MM.1S (cell line): ENCODE measurements at regions not wholly inside any gene's neighbourhood (a gene's known extent, or its start where the extent isn't known, plus 50 kb on each side); places are given as distances from the start of the nearest gene placed in this dataset.

Experiments
- EZH2 ChIP-seq: fragments of 300-600 bp; sonication (generic); optimal IDR thresholded peaks from 2 replicates; pipeline ENCODE3; 2017; ENCODE audit warnings: low read depth, mild to moderate bottlenecking, antibody characterized with exemption, low read length, mixed read lengths
- EZH2phosphoT487 ChIP-seq: fragments of 300-600 bp; sonication (generic); IDR thresholded peaks from 2 replicates; pipeline ENCODE4 v1.6.1; 2018; ENCODE audit warnings: antibody characterized with exemption, low read length
- TF ChIP-seq, protein P1 (sequence below): fragments of 300-600 bp; sonication (generic); IDR thresholded peaks from 2 replicates; pipeline ENCODE4 v1.5.1; 2016; ENCODE audit warnings: antibody characterized with exemption, low read length, mixed read lengths

DNA sequence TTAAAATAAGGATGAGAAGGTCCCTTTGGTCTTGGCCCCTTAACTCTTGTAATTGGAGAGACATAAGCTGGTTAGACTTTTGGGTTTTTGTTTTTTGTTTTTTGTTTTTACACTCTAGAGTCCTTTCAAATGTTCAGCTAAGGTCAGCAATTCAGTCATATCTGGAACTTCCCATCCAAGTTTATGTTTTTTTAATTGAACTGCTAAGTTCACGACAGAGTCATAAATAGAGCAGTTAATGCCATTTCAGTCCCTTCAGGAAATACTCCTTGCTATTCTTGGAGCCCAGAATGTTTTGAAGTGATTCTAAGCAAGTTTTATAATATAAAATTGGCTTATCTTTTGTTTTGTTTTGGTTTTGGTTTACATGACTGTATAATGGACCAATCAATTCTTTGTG, 329.4 kb upstream of the PABPC4L start:
- TF ChIP-seq, protein P1, sequence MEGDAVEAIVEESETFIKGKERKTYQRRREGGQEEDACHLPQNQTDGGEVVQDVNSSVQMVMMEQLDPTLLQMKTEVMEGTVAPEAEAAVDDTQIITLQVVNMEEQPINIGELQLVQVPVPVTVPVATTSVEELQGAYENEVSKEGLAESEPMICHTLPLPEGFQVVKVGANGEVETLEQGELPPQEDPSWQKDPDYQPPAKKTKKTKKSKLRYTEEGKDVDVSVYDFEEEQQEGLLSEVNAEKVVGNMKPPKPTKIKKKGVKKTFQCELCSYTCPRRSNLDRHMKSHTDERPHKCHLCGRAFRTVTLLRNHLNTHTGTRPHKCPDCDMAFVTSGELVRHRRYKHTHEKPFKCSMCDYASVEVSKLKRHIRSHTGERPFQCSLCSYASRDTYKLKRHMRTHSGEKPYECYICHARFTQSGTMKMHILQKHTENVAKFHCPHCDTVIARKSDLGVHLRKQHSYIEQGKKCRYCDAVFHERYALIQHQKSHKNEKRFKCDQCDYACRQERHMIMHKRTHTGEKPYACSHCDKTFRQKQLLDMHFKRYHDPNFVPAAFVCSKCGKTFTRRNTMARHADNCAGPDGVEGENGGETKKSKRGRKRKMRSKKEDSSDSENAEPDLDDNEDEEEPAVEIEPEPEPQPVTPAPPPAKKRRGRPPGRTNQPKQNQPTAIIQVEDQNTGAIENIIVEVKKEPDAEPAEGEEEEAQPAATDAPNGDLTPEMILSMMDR: no peak
- no peak for TF ChIP-seq EZH2phosphoT487
- no peak for TF ChIP-seq EZH2
